HepG2 (cell line): ENCODE measurements at regions not wholly inside any gene's neighbourhood (a gene's known extent, or its start where the extent isn't known, plus 50 kb on each side); places are given as distances from the start of the nearest gene placed in this dataset.

Experiments
- DZIP1 ChIP-seq: sonication (generic); formaldehyde crosslinking; IDR thresholded peaks from 2 replicates; pipeline ENCODE4 v1.5.0; 2020; ENCODE audit warnings: mild to moderate bottlenecking, missing genetic modification reagents
- ETV5 ChIP-seq: IDR thresholded peaks from 2 replicates; pipeline ENCODE4 v1.6.1; 2018; ENCODE audit warnings: missing biosample characterization, missing genetic modification reagents, inconsistent platforms, borderline replicate concordance
- GABPB1 ChIP-seq: IDR thresholded peaks from 2 replicates; pipeline ENCODE4 v1.6.1; 2016; ENCODE audit warnings: mild to moderate bottlenecking, missing genetic modification reagents, moderate library complexity, missing compliant biosample characterization
- HNRNPK ChIP-seq: fragments of 200-400 bp; formaldehyde crosslinking; IDR thresholded peaks from 2 replicates; pipeline ENCODE4 v1.6.1; 2018; ENCODE audit warnings: low read length, low read depth, moderate library complexity, mild to moderate bottlenecking; ENCODE audit not compliant: poor library complexity, severe bottlenecking
- HNRNPUL1 ChIP-seq: fragments of 200-400 bp; formaldehyde crosslinking; IDR thresholded peaks from 2 replicates; pipeline ENCODE4 v1.6.1; 2017; ENCODE audit warnings: low read depth, mild to moderate bottlenecking, low read length, moderate library complexity
- KDM2A ChIP-seq: sonication (generic); formaldehyde crosslinking; IDR thresholded peaks from 2 replicates; pipeline ENCODE4 v1.4.0; 2020; ENCODE audit warnings: low read depth, missing genetic modification reagents, borderline replicate concordance
- KDM5B ChIP-seq: sonication (generic); formaldehyde crosslinking; IDR thresholded peaks from 2 replicates; pipeline ENCODE4 v1.4.0; 2020; ENCODE audit warnings: missing genetic modification reagents, mild to moderate bottlenecking, borderline replicate concordance
- KLF16 ChIP-seq, 2 experiments: sonication (generic) in 1 of 2; formaldehyde crosslinking in 1 of 2; IDR thresholded peaks; 2 replicates each; pipeline versions ENCODE4 v1.6.1 to v1.8.0; 2016 to 2023; ENCODE audit warnings: missing genetic modification reagents in 2 of 2, missing compliant biosample characterization in 1 of 2
- MED1 ChIP-seq: sonication (generic); formaldehyde crosslinking; IDR thresholded peaks from 2 replicates; pipeline ENCODE4 v1.4.0; 2020; ENCODE audit warnings: missing genetic modification reagents
- NFIC ChIP-seq: IDR thresholded peaks from 2 replicates; pipeline ENCODE4 v1.6.1; 2012; ENCODE audit warnings: mild to moderate bottlenecking, low read length, inconsistent platforms
- NR1H2 ChIP-seq: sonication (generic); formaldehyde crosslinking; IDR thresholded peaks from 2 replicates; pipeline ENCODE4 v1.8.1; 2022; ENCODE audit warnings: low read depth, missing genetic modification reagents, borderline replicate concordance
- POGZ ChIP-seq: sonication (generic); formaldehyde crosslinking; IDR thresholded peaks from 2 replicates; pipeline ENCODE4 v1.4.0; 2020; ENCODE audit warnings: mild to moderate bottlenecking, missing genetic modification reagents
- RBM39 ChIP-seq: fragments of 200-400 bp; formaldehyde crosslinking; IDR thresholded peaks from one replicate; pipeline ENCODE4 v1.6.1; 2018; ENCODE audit warnings: antibody characterized with exemption, mild to moderate bottlenecking, low read depth, low read length; ENCODE audit not compliant: poor library complexity, severe bottlenecking
- ZNF564 ChIP-seq: sonication (generic); formaldehyde crosslinking; IDR thresholded peaks from 2 replicates; pipeline ENCODE4 v1.8.1; 2023; ENCODE audit warnings: mild to moderate bottlenecking, missing genetic modification reagents
- ZNF672 ChIP-seq: sonication (generic); formaldehyde crosslinking; IDR thresholded peaks from 2 replicates; pipeline ENCODE4 v1.8.1; 2022; ENCODE audit warnings: missing genetic modification reagents
- ZNF772 ChIP-seq: sonication (generic); formaldehyde crosslinking; IDR thresholded peaks from 2 replicates; pipeline ENCODE4 v1.5.0; 2020; ENCODE audit warnings: mild to moderate bottlenecking, missing genetic modification reagents
- ZNF777 ChIP-seq: sonication (generic); formaldehyde crosslinking; IDR thresholded peaks from 2 replicates; pipeline ENCODE4 v1.4.0; 2020; ENCODE audit warnings: missing genetic modification reagents
- TF ChIP-seq, protein P1 (sequence below): sonication (generic); formaldehyde crosslinking; IDR thresholded peaks from 2 replicates; pipeline ENCODE4 v1.4.0; 2020; ENCODE audit warnings: missing genetic modification reagents
- TF ChIP-seq, protein P2 (sequence below): IDR thresholded peaks from 2 replicates; pipeline ENCODE4 v1.6.1; 2016; ENCODE audit warnings: low read depth, missing genetic modification reagents, missing compliant biosample characterization

DNA sequence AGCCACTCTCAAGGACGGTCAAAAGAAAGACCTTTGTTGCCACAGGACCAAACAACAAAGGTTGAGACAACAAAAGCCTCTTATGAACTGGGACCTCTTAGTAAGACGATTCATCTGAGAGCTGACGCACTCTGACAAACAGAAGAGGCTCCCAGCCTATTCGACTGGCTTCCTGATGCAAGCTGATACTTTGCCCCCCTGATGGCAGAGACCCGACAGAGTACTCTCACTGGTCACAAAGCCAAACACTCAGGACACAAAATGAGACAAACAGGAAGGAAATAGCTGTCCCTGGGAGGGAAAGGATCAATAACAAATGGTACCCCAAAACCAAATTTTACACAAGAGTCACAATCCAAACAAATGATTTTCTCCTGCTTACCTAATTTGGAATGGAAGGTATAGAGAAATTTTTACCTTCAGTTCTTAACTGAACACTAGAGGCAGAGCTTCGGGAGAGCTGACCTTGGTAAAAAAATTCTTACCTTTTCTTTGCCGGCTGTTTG is 75.2 kb upstream of the PLAC8 start (continued):
- no peak for TF ChIP-seq ZNF672 (CRISPR knock-in tag)
- TF ChIP-seq NFIC: peak; percentile 54; the same call in 1 of the 2 replicates
- no peak for TF ChIP-seq KDM2A (CRISPR knock-in tag)
- peak; percentile 94 for TF ChIP-seq ETV5
- TF ChIP-seq MED1 (CRISPR knock-in tag): peak; percentile 74
- TF ChIP-seq GABPB1 (CRISPR knock-in tag): no peak; the same call in 1 of the 2 replicates
- TF ChIP-seq, protein P1, sequence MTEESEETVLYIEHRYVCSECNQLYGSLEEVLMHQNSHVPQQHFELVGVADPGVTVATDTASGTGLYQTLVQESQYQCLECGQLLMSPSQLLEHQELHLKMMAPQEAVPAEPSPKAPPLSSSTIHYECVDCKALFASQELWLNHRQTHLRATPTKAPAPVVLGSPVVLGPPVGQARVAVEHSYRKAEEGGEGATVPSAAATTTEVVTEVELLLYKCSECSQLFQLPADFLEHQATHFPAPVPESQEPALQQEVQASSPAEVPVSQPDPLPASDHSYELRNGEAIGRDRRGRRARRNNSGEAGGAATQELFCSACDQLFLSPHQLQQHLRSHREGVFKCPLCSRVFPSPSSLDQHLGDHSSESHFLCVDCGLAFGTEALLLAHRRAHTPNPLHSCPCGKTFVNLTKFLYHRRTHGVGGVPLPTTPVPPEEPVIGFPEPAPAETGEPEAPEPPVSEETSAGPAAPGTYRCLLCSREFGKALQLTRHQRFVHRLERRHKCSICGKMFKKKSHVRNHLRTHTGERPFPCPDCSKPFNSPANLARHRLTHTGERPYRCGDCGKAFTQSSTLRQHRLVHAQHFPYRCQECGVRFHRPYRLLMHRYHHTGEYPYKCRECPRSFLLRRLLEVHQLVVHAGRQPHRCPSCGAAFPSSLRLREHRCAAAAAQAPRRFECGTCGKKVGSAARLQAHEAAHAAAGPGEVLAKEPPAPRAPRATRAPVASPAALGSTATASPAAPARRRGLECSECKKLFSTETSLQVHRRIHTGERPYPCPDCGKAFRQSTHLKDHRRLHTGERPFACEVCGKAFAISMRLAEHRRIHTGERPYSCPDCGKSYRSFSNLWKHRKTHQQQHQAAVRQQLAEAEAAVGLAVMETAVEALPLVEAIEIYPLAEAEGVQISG (CRISPR knock-in tag): no peak
- no peak for TF ChIP-seq HNRNPUL1
- TF ChIP-seq KDM5B (CRISPR knock-in tag): no peak
- TF ChIP-seq NR1H2: no peak
- no peak for TF ChIP-seq DZIP1 (CRISPR knock-in tag)
- TF ChIP-seq ZNF777 (CRISPR knock-in tag): no peak
- no peak for TF ChIP-seq RBM39
- peak in 1 of 2 experiments; percentile 30; a peak in 1 of 4 replicates for TF ChIP-seq KLF16 (CRISPR knock-in tag; IDR thresholded peaks at IDR 0.05)
- TF ChIP-seq ZNF772 (CRISPR knock-in tag): no peak
- no peak for TF ChIP-seq ZNF564 (CRISPR knock-in tag)
- no peak for TF ChIP-seq HNRNPK
- TF ChIP-seq, protein P2, sequence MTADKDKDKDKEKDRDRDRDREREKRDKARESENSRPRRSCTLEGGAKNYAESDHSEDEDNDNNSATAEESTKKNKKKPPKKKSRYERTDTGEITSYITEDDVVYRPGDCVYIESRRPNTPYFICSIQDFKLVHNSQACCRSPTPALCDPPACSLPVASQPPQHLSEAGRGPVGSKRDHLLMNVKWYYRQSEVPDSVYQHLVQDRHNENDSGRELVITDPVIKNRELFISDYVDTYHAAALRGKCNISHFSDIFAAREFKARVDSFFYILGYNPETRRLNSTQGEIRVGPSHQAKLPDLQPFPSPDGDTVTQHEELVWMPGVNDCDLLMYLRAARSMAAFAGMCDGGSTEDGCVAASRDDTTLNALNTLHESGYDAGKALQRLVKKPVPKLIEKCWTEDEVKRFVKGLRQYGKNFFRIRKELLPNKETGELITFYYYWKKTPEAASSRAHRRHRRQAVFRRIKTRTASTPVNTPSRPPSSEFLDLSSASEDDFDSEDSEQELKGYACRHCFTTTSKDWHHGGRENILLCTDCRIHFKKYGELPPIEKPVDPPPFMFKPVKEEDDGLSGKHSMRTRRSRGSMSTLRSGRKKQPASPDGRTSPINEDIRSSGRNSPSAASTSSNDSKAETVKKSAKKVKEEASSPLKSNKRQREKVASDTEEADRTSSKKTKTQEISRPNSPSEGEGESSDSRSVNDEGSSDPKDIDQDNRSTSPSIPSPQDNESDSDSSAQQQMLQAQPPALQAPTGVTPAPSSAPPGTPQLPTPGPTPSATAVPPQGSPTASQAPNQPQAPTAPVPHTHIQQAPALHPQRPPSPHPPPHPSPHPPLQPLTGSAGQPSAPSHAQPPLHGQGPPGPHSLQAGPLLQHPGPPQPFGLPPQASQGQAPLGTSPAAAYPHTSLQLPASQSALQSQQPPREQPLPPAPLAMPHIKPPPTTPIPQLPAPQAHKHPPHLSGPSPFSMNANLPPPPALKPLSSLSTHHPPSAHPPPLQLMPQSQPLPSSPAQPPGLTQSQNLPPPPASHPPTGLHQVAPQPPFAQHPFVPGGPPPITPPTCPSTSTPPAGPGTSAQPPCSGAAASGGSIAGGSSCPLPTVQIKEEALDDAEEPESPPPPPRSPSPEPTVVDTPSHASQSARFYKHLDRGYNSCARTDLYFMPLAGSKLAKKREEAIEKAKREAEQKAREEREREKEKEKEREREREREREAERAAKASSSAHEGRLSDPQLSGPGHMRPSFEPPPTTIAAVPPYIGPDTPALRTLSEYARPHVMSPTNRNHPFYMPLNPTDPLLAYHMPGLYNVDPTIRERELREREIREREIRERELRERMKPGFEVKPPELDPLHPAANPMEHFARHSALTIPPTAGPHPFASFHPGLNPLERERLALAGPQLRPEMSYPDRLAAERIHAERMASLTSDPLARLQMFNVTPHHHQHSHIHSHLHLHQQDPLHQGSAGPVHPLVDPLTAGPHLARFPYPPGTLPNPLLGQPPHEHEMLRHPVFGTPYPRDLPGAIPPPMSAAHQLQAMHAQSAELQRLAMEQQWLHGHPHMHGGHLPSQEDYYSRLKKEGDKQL (CRISPR knock-in tag): no peak
- peak; percentile 73; the same call in 1 of the 2 replicates for TF ChIP-seq POGZ (CRISPR knock-in tag)
